ENCODE measurements at regions not wholly inside any gene's neighbourhood (a gene's known extent, or its start where the extent isn't known, plus 50 kb on each side); places are given as distances from the start of the nearest gene placed in this dataset.

GRCh38 chr11:36779791-36780190, 181.8 kb upstream of the RAG2 start:
- no peaks in the 10 kb centered on the region for H3K4me1 ChIP-seq
- no peaks in the 10 kb centered on the region for H3K36me3 ChIP-seq (ENCODE audit: control insufficient read depth, insufficient read depth, low read length)
- H3K27me3 ChIP-seq (ENCODE audit: control insufficient read depth, insufficient read depth, low read length): no peaks in the 10 kb centered on the region
- H3K4me2 ChIP-seq (ENCODE audit: low read length): no peak overlapping the region
- H2AFZ ChIP-seq: no peak overlapping the region
- no peak for TF ChIP-seq CTCF (IDR thresholded peaks at IDR 0.05)
- H3K4me3 ChIP-seq (ENCODE audit: low read depth, low read length): no peak overlapping the region
- H3K27ac ChIP-seq: no peak overlapping the region
- H3K79me2 ChIP-seq: no peaks in the 10 kb centered on the region
- H3K9ac ChIP-seq: no peak overlapping the region
- no peaks in the 10 kb centered on the region for H3K9me3 ChIP-seq (ENCODE audit: control insufficient read depth, low read length)

GRCh38 chr11:36777311-36777710, 179.3 kb upstream of the RAG2 start:
- H3K79me2 ChIP-seq: no peaks in the 10 kb centered on the region
- no peak overlapping the region for H3K9ac ChIP-seq
- H3K4me3 ChIP-seq (ENCODE audit: low read depth, low read length): no peak overlapping the region
- no peaks in the 10 kb centered on the region for H3K27me3 ChIP-seq (ENCODE audit: control insufficient read depth, insufficient read depth, low read length)
- no peak overlapping the region for H2AFZ ChIP-seq
- H3K36me3 ChIP-seq (ENCODE audit: control insufficient read depth, insufficient read depth, low read length): no peaks in the 10 kb centered on the region
- no peak overlapping the region for H3K4me2 ChIP-seq (ENCODE audit: low read length)
- H3K27ac ChIP-seq: no peak overlapping the region
- no peaks in the 10 kb centered on the region for H3K9me3 ChIP-seq (ENCODE audit: control insufficient read depth, low read length)
- no peaks in the 10 kb centered on the region for H3K4me1 ChIP-seq
- no peak for TF ChIP-seq CTCF (IDR thresholded peaks at IDR 0.05)

GRCh38 chr11:36775756-36776155, 177.7 kb upstream of the RAG2 start:
- Histone ChIP-seq H3K4me3 (ENCODE audit: low read depth, low read length) (no peak overlapping the region), H3K27ac (no peak overlapping the region), H3K27me3 (ENCODE audit: control insufficient read depth, insufficient read depth, low read length) (no peaks in the 10 kb centered on the region), H3K4me2 (ENCODE audit: low read length) (no peak overlapping the region), H3K9me3 (ENCODE audit: control insufficient read depth, low read length) (no peaks in the 10 kb centered on the region), H2AFZ (no peak overlapping the region), H3K9ac (no peak overlapping the region), H3K4me1 (no peaks in the 10 kb centered on the region), H3K36me3 (ENCODE audit: control insufficient read depth, insufficient read depth, low read length) (no peaks in the 10 kb centered on the region), H3K79me2 (no peaks in the 10 kb centered on the region)
- no peak for TF ChIP-seq CTCF (IDR thresholded peaks at IDR 0.05)

DNA sequence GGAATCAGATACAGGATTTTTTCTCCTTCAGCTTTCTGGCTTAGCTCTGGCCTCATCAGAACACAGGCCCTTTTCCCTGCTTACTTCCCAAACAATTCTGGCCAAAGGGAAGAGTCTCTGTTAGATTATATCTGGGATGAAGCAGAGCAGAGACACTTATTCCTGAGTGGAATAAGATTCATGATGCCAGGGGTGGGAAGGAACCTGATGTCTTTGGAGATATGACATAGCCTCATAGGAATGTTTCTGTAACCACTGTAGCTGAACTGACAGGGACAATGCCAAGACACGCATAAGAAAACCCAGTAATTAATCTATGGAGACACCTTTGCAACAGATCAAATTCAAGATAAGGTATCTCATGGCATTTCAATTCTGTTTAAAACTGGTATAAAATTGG, 177.1 kb upstream of the RAG2 start:
- TF ChIP-seq CTCF (IDR thresholded peaks at IDR 0.05): no peak
- H3K27ac ChIP-seq: no peak overlapping the region
- no peak overlapping the region for H3K4me2 ChIP-seq (ENCODE audit: low read length)
- no peaks in the 10 kb centered on the region for H3K9me3 ChIP-seq (ENCODE audit: control insufficient read depth, low read length)
- H2AFZ ChIP-seq: no peak overlapping the region
- no peaks in the 10 kb centered on the region for H3K79me2 ChIP-seq
- no peak overlapping the region for H3K9ac ChIP-seq
- H3K27me3 ChIP-seq (ENCODE audit: control insufficient read depth, insufficient read depth, low read length): no peaks in the 10 kb centered on the region
- no peaks in the 10 kb centered on the region for H3K36me3 ChIP-seq (ENCODE audit: control insufficient read depth, insufficient read depth, low read length)
- no peaks in the 10 kb centered on the region for H3K4me1 ChIP-seq
- H3K4me3 ChIP-seq (ENCODE audit: low read depth, low read length): no peak overlapping the region

- Histone ChIP-seq H3K4me3 (ENCODE audit: low read depth, low read length) (no peak overlapping the region), H3K79me2 (no peaks in the 10 kb centered on the region), H3K4me2 (ENCODE audit: low read length) (no peak overlapping the region), H3K27me3 (ENCODE audit: control insufficient read depth, insufficient read depth, low read length) (no peaks in the 10 kb centered on the region), H3K9me3 (ENCODE audit: control insufficient read depth, low read length) (no peaks in the 10 kb centered on the region), H3K27ac (no peak overlapping the region), H2AFZ (no peak overlapping the region), H3K9ac (no peak overlapping the region), H3K4me1 (no peaks in the 10 kb centered on the region), H3K36me3 (ENCODE audit: control insufficient read depth, insufficient read depth, low read length) (no peaks in the 10 kb centered on the region)
- no peak for TF ChIP-seq CTCF (IDR thresholded peaks at IDR 0.05)
Measured at GRCh38 chr11:36774603-36775002, 176.6 kb upstream of the RAG2 start.
